Activated CD8-positive, alpha-beta memory T cell treated with anti-CD3 and anti-CD28 coated beads, Interleukin-2, amount 10 ng/mL, durations not matched to agents 7 days and 5 days (primary cell): ENCODE measurements at regions not wholly inside any gene's neighbourhood (a gene's known extent, or its start where the extent isn't known, plus 50 kb on each side); places are given as distances from the start of the nearest gene placed in this dataset.

Source experiments
- ATAC-seq: fragments of 150-1000 bp; cut with Tn5 transposase; one replicate; pipeline ENCODE4 v1.10.0; 2021; ENCODE audit warnings: moderate library complexity
- CTCF ChIA-PET: fragments of 350-600 bp; sonication (Branson Sonifier 250); formaldehyde crosslinking; loops from one replicate; lab custom pipeline; 2021; ENCODE audit warnings: antibody characterized with exemption; lab: Charles Lee
- DNase-seq: peaks from one replicate; pipeline ENCODE4 v3.0.0-alpha.2; 2020
- H3K27ac Mint-ChIP-seq: one replicate; pipeline ENCODE4 v1.8.0; 2021; ENCODE audit warnings: mild to moderate bottlenecking, mixed read lengths
- H3K27me3 Mint-ChIP-seq: one replicate; pipeline ENCODE4 v1.8.0; 2021; ENCODE audit warnings: mixed read lengths
- H3K36me3 Mint-ChIP-seq: one replicate; pipeline ENCODE4 v1.8.0; 2021; ENCODE audit warnings: mild to moderate bottlenecking, mixed read lengths
- H3K4me1 Mint-ChIP-seq: one replicate; pipeline ENCODE4 v1.8.0; 2021; ENCODE audit warnings: mixed read lengths
- H3K4me3 Mint-ChIP-seq: one replicate; pipeline ENCODE4 v1.8.0; 2021; ENCODE audit warnings: mild to moderate bottlenecking, moderate library complexity, mixed read lengths
- H3K9me3 Mint-ChIP-seq: one replicate; pipeline ENCODE4 v1.8.0; 2022; ENCODE audit warnings: low read depth, mixed read lengths

DNA sequence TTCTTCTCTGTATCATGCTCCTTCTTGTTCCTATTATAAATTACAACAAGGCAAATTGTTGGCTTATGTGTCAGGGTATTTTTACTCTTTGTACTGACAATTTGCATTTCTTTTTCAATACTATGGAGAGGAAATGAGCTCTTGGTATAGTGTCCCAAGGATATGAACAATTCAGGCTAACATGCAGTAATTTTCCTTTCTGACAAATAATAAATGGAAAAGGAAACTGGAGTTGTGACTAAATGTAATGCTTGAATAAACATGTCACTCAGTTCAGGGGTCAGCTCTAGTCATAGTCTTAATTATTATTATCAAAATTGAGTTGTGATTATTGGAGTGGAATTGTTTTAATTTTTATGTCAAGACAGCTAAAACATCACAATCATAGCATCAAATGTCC is 256.0 kb upstream of the ZPLD1 start:
- no peak for DNase-seq
- Mint-ChIP-seq H3K36me3 (no peaks in the 10 kb centered on the region), H3K4me1 (no peaks in the 10 kb centered on the region), H3K27ac (no peak overlapping the region), H3K4me3 (no peak overlapping the region), H3K9me3 (no peaks in the 10 kb centered on the region), H3K27me3 (peaks cover 14% of the 10 kb centered on the region)
- CTCF ChIA-PET = no interaction called here
- ATAC-seq = no peak

DNA sequence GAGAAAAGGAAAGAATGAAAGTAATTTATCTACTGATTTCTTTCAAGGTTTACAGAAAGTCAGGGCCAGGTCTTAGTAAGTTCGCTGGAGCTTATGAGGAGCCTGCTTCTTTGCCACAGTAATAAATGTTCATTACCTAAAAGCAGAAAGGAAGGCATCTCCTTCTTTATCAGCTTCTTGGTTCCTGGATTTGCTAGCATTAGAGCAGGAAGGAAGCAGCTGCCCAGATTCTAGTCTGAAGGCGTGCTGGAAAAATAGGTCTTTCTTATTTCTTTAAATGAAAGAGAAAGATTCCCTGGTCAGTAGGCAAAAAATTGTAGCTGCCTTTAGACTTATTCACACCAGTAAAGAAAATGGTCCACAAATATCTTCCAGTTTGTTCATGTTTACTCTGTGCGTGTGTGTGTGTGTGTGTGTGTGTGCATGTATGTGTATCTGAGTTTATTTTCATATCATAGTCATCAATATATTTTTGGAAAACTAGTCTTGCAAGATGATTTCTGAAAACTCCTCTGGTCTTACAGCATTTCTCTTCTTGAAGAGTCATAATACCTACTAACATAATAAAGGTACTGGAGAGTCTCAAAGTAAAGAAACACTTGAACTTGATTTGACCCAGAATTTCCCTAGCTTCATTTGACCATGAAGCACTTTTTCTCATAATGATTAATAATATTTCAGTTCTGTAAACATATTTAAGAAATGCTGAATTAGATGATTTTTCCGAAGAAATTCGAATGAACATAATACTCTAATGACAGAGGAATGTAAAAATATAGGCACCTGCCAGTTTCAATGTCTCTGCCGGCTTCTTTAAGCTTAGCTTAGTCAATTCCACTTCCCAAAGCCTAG is 255.3 kb upstream of the ZPLD1 start:
- no peaks in the 10 kb centered on the region for H3K4me1 Mint-ChIP-seq
- no peak overlapping the region for H3K4me3 Mint-ChIP-seq
- DNase-seq = no peak
- CTCF ChIA-PET = interaction anchor here (0.9 kb wide), 1 partner anchor 14 kb away, joined by 3 read pairs; no protein-coding TSS in a partner anchor
- no peak overlapping the region for H3K27ac Mint-ChIP-seq
- H3K27me3 Mint-ChIP-seq = peaks cover 10% of the 10 kb centered on the region
- no peak for ATAC-seq
- H3K9me3 Mint-ChIP-seq = no peaks in the 10 kb centered on the region
- H3K36me3 Mint-ChIP-seq = no peaks in the 10 kb centered on the region

DNA sequence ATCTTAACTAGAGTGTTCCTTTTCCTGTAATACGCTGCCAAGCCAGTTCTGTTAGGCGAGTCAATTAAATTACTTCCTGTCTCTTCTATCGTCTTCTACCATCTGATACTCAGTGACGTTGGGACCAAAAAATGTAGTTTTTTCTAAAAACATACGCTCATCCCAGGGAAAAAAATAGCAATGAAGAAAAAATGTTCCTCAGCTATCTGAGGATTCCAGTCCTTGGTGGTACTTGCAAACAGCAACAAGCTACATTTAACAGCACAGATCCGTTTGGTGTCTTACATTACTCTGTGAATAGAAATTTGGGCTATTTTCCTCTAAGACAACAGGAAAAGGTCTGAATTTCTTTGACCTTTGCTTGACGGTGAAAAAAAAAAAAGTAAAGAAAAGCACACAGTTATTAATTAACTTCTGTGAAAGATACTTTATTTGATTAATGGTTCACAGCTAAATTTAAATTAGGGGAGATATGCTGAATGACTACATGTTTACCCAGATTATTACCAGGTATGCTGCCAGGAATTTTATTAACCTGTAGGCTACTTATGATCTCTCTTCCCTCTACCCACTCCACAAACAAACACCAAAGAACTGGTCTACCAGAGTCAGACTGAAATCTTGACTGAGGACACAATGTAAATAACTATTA is 254.4 kb upstream of the ZPLD1 start:
- Mint-ChIP-seq H3K9me3 (no peaks in the 10 kb centered on the region), H3K36me3 (no peaks in the 10 kb centered on the region), H3K4me1 (no peaks in the 10 kb centered on the region), H3K27ac (no peak overlapping the region), H3K4me3 (no peak overlapping the region), H3K27me3 (peaks cover 5% of the 10 kb centered on the region)
- DNase-seq = no peak
- ATAC-seq = no peak
- CTCF ChIA-PET = interaction anchor here (0.9 kb wide), 1 partner anchor 13 kb away, joined by 3 read pairs; no protein-coding TSS in a partner anchor

DNA sequence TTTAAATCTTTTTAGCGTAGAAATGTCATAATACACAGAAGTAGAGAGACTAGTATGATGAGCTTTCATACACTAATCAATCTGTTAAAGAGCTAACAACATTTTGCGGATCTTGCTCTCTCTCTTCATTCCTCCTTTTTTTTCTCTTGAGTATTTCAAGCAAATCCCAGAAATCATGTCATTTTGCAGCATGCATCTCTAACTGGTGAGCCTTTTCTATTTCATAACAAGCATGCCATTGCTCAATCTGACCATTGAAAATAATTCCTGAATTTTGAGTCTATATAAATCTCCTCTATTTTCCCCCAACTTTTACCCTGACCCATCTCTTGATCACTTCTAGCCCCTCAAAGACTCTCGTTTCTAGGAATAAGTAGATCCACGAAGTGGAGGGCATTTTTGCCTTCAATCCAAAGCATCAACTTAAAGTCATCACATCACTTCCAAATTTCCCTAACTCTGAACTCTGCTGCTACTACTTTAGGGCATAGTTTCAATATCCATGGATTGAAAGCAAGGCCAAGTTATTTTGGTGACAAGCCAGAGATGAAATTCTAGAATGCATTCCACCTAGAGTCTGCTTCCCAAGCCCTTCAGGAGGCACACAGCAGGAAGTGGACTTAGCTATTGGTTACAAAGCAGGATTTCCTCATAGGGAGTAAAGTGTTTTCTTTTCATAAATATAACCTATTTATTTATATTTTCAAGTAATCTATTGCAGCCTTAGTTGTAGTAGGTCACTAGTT is 253.5 kb upstream of the ZPLD1 start:
- Mint-ChIP-seq H3K4me1 (no peaks in the 10 kb centered on the region), H3K27me3 (peaks cover 2% of the 10 kb centered on the region), H3K4me3 (no peak overlapping the region), H3K9me3 (no peaks in the 10 kb centered on the region), H3K36me3 (no peaks in the 10 kb centered on the region), H3K27ac (no peak overlapping the region)
- DNase-seq (no peak), ATAC-seq (no peak)
- CTCF ChIA-PET = no interaction called here

DNA sequence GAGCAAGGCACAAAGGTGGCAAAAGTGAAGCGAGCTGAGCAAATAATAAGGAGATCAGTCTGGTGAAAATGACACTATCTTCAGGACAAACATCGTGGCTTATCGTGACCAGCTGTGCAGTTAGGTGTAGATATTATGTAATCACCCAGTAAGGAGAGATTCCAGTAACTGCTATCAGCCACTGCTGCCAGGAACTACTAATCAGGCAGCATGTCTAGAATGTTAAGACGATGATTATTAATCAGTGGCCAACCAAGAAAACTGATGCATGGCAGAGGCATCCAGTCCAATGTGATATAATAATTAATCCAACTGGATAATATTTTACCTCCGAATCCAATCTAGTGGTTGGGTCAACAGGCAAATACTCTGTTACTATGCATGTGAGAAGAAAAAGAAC is 252.7 kb upstream of the ZPLD1 start:
- Mint-ChIP-seq H3K4me3 (no peak overlapping the region), H3K4me1 (no peaks in the 10 kb centered on the region), H3K27me3 (peaks cover 2% of the 10 kb centered on the region), H3K36me3 (peaks cover 2% of the 10 kb centered on the region), H3K27ac (no peak overlapping the region), H3K9me3 (no peaks in the 10 kb centered on the region)
- DNase-seq (no peak), ATAC-seq (no peak)
- CTCF ChIA-PET = no interaction called here

DNA sequence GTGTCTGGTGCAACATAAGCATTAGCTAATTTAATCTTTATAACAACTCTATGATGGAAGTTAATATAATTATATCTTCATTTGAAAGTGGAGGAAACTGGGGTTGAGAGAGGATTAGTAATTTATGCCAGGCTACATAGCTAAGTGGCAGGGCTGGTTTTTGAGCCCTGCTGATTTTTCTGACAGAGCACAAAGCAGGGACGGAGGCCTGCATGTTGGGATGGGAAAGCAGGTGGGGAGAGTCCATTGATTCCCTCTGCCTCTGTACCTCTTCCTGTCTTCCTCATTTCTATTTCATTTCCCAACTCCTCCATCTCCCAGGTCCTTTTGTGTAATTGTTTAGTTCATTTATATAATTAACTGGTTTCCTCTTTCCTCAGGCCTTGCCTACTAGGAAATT is 251.6 kb upstream of the ZPLD1 start:
- H3K36me3 Mint-ChIP-seq = peaks cover 2% of the 10 kb centered on the region
- H3K4me3 Mint-ChIP-seq = no peak overlapping the region
- H3K4me1 Mint-ChIP-seq = no peaks in the 10 kb centered on the region
- no peak for DNase-seq
- ATAC-seq = no peak
- peaks cover 2% of the 10 kb centered on the region for H3K27me3 Mint-ChIP-seq
- H3K27ac Mint-ChIP-seq = no peak overlapping the region
- CTCF ChIA-PET = no interaction called here
- H3K9me3 Mint-ChIP-seq = no peaks in the 10 kb centered on the region

DNA sequence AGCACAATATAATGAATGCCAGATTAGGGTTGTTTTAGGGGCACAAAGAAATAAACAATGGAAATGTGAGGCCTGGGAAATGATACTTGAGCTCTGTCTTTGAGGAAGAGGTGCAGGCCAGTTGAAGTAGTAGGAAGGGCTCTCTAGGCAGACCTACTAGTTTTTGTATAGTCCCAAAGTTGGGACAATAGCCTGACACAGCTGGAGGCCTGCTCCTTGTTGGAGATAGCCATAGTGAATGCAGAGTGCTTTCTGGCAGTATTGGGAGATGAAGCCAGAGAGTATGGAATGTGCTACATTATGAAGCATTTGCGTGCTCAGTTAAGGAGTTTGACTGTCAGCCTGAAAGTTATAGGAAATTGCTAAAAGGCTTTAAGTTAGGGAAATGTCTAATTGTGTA is 251.2 kb upstream of the ZPLD1 start:
- peaks cover 2% of the 10 kb centered on the region for H3K27me3 Mint-ChIP-seq
- H3K9me3 Mint-ChIP-seq = no peaks in the 10 kb centered on the region
- ATAC-seq (no peak), DNase-seq (no peak)
- H3K36me3 Mint-ChIP-seq = peaks cover 2% of the 10 kb centered on the region
- H3K27ac Mint-ChIP-seq = no peak overlapping the region
- CTCF ChIA-PET = no interaction called here
- H3K4me1 Mint-ChIP-seq = no peaks in the 10 kb centered on the region
- no peak overlapping the region for H3K4me3 Mint-ChIP-seq

DNA sequence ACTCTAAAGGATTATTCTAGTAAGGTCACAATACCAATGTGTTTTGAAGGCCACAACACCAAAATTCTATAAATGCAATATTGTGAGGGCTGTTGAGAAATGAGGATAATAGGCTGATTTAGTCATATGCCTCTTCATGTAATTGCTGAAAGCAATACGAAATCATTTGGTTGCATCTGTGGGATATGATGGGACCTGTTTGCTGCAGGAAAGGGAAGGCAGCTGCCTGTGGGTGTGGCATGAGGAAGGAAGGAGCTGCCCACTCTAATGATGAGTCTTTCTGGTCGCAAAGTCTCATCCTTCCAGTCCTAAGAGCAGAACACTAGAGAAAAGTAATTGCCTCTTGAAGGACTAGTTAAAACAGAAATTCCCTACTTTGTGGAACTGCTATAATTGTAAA is 245.3 kb upstream of the ZPLD1 start:
- Mint-ChIP-seq H3K36me3 (peaks cover 2% of the 10 kb centered on the region), H3K4me1 (peaks cover 6% of the 10 kb centered on the region), H3K27me3 (no peaks in the 10 kb centered on the region), H3K9me3 (no peaks in the 10 kb centered on the region), H3K27ac (no peak overlapping the region), H3K4me3 (no peak overlapping the region)
- DNase-seq (no peak), ATAC-seq (no peak)
- CTCF ChIA-PET = no interaction called here

DNA sequence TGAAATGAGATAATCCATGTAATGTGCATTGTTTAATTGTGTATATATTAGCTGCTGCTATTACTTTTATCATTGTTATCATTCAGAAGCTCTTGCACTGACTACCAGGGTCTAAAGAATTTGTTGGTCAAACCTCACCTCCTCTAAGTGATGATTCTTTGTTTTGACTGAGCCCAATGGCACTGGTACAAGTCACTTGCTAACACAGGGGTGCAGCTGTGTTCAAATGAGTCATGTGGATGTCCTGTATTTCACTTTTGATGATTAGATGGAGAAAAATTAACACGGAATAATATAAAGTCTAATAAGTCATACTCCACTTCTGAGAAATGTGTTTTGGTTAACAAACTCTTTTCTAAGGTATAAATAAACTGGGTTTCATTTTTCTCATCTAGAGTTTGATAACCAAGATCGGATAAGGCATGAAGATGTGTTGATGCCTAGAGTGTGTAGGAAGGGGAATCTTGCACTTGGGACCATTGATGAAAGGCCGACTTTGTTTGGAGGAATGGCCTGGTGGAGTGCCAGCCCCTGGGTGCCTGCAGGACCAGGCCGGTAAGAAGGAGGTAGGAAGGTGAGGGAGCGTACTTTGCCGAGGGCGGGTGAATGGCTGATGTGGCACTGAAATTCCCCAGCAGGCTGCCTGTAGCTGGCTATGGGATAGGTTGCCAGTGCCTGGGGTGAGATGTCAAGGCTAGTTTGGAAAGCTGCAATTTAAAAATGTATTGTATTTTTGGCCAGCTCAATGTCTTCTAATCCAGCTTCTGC is 244.7 kb upstream of the ZPLD1 start:
- no peaks in the 10 kb centered on the region for H3K9me3 Mint-ChIP-seq
- H3K4me1 Mint-ChIP-seq = peaks cover 6% of the 10 kb centered on the region
- no peak overlapping the region for H3K4me3 Mint-ChIP-seq
- ATAC-seq (no peak), DNase-seq (no peak)
- peaks cover 2% of the 10 kb centered on the region for H3K36me3 Mint-ChIP-seq
- CTCF ChIA-PET = no interaction called here
- no peak overlapping the region for H3K27ac Mint-ChIP-seq
- H3K27me3 Mint-ChIP-seq = no peaks in the 10 kb centered on the region

DNA sequence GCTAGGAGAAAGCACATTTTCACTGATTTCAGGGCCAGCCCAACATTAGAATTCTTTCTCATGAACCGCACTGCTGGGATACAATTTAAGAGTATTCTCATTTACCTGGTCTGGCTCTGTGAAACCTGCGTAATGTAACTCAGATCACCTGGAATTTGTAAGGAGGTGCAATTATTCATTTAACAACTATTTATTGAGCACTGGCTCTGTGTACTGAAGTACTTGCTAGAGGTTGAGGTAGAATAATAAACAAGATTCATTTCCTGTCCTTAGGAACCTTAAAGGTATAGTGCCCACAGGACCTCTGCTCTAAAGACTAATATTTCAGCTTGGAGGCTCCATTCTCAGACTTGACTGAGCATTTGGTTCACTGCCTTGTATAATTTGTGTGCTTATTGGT is 242.2 kb upstream of the ZPLD1 start:
- Mint-ChIP-seq H3K36me3 (no peaks in the 10 kb centered on the region), H3K27ac (no peak overlapping the region), H3K4me3 (no peak overlapping the region), H3K9me3 (no peaks in the 10 kb centered on the region), H3K27me3 (no peaks in the 10 kb centered on the region), H3K4me1 (peaks cover 6% of the 10 kb centered on the region)
- CTCF ChIA-PET = interaction anchor here (1.1 kb wide), 1 partner anchor 13 kb away, joined by 3 read pairs; no protein-coding TSS in a partner anchor
- DNase-seq (no peak), ATAC-seq (no peak)

DNA sequence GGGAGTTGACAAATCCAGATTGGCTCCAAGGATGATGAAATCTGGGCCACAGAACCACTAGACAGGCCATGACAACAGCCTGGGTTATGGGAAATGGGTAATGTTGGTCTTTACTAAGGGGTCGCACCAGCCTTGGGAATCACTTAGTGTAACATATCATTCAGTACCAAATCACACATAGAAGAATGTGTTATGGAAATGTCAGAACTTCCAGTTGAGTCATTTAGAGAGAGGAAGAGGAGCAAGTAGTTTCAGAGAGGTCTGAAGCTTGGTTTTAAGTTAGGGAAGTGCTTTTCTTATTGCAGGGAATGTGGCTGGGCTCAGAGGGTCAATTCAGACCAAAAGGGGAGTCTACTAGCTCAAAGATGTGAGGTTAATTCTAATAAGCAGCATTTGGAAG is 241.6 kb upstream of the ZPLD1 start:
- no peak for ATAC-seq
- peaks cover 6% of the 10 kb centered on the region for H3K4me1 Mint-ChIP-seq
- no peaks in the 10 kb centered on the region for H3K27me3 Mint-ChIP-seq
- CTCF ChIA-PET = interaction anchor here (1.1 kb wide), 1 partner anchor 14 kb away, joined by 3 read pairs; no protein-coding TSS in a partner anchor
- H3K4me3 Mint-ChIP-seq = no peak overlapping the region
- no peaks in the 10 kb centered on the region for H3K9me3 Mint-ChIP-seq
- no peaks in the 10 kb centered on the region for H3K36me3 Mint-ChIP-seq
- no peak overlapping the region for H3K27ac Mint-ChIP-seq
- no peak for DNase-seq

DNA sequence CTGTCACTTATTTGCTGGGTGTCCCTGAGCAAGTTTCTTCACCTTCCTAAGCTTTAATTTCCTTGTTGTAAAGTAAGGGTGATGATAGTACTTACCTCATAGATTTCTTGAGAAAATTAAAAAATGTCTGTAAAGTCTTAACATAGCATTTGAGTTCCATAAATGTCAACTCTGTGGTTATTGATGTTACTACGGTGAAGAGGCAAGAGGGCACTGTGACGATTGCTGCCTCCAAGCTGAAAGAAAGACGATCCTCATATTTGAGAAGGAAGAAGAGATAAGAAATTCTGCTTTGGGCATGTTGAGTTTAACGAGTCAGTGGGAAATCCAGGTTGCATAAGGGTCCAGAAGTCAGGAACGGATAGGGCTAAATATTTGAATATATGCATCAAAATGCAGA is 240.8 kb upstream of the ZPLD1 start:
- DNase-seq (no peak), ATAC-seq (no peak)
- CTCF ChIA-PET = interaction anchor here (1.1 kb wide), 1 partner anchor 14 kb away, joined by 3 read pairs; no protein-coding TSS in a partner anchor
- Mint-ChIP-seq H3K27me3 (no peaks in the 10 kb centered on the region), H3K36me3 (no peaks in the 10 kb centered on the region), H3K4me3 (no peak overlapping the region), H3K27ac (no peak overlapping the region), H3K9me3 (no peaks in the 10 kb centered on the region), H3K4me1 (peaks cover 6% of the 10 kb centered on the region)

DNA sequence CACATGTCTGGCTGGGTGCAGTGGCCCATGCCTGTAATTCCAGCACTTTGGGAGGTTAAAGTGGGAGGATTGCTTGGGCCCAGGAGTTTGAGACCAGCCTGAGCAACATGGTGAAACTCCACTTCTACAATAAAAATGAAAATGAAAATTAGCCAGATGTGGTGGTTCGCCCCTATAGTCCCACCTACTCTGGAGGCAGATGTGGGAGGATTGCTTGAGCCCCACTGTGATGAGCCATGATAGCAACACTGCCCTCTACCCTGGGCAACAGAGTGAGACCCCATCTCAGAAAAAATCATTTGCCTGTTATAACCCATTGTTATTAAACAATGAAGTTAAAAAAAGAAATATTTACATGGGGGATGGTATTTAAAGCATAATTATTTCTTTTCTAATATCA is 240.1 kb upstream of the ZPLD1 start:
- no peak overlapping the region for H3K4me3 Mint-ChIP-seq
- ATAC-seq (no peak), DNase-seq (no peak)
- no peaks in the 10 kb centered on the region for H3K9me3 Mint-ChIP-seq
- CTCF ChIA-PET = no interaction called here
- H3K4me1 Mint-ChIP-seq = peaks cover 6% of the 10 kb centered on the region
- no peaks in the 10 kb centered on the region for H3K27me3 Mint-ChIP-seq
- H3K36me3 Mint-ChIP-seq = no peaks in the 10 kb centered on the region
- no peak overlapping the region for H3K27ac Mint-ChIP-seq
